ENCODE measurements at regions not wholly inside any gene's neighbourhood (a gene's known extent, or its start where the extent isn't known, plus 50 kb on each side); places are given as distances from the start of the nearest gene placed in this dataset.

DNA sequence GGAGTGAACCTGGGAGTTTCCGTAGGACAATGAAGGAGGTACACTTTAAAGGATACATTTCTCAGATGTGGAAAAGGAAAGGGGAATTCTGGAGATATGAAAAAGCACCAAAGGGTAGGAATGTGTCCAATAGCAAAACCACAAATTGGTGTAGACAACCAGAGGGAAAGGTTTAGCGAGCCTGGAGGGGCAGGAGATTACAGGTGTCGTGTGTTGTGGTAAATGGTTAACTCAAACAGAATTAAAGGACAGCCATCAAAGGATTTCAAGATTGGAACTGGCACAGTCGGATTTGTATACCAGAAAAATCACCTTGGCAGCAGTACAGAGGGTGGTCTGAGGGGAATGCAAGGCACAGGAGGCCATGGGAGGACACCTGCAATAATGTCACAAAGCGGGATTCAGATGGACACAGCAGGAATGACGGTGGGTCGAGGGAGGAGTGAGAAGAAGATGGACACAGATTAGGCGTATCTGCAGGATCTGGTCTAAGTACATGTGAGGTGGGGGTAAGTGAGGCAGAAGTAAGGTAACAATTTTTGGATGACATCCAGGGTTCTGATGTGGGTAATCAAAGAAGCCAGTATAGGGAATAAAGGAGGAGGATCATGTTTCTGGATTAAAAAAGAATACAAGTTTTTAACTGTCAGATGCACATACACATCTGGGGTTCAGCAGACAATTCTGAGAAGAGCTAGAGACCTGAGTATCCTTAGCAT is 361.6 kb downstream of the KLF12 start:
- no peak overlapping the region for H3K4me3 ChIP-seq (ENCODE audit: low read depth, low read length)
- TF ChIP-seq, protein P1, sequence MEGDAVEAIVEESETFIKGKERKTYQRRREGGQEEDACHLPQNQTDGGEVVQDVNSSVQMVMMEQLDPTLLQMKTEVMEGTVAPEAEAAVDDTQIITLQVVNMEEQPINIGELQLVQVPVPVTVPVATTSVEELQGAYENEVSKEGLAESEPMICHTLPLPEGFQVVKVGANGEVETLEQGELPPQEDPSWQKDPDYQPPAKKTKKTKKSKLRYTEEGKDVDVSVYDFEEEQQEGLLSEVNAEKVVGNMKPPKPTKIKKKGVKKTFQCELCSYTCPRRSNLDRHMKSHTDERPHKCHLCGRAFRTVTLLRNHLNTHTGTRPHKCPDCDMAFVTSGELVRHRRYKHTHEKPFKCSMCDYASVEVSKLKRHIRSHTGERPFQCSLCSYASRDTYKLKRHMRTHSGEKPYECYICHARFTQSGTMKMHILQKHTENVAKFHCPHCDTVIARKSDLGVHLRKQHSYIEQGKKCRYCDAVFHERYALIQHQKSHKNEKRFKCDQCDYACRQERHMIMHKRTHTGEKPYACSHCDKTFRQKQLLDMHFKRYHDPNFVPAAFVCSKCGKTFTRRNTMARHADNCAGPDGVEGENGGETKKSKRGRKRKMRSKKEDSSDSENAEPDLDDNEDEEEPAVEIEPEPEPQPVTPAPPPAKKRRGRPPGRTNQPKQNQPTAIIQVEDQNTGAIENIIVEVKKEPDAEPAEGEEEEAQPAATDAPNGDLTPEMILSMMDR (IDR thresholded peaks at IDR 0.05; ENCODE audit: insufficient read depth, low read length, missing control alignments), result no peak
- ChIA-PET CTCF (no interaction called here), POLR2A (no interaction called here)
- no peak for DNase-seq (ENCODE audit: low read depth, low spot score)

DNA sequence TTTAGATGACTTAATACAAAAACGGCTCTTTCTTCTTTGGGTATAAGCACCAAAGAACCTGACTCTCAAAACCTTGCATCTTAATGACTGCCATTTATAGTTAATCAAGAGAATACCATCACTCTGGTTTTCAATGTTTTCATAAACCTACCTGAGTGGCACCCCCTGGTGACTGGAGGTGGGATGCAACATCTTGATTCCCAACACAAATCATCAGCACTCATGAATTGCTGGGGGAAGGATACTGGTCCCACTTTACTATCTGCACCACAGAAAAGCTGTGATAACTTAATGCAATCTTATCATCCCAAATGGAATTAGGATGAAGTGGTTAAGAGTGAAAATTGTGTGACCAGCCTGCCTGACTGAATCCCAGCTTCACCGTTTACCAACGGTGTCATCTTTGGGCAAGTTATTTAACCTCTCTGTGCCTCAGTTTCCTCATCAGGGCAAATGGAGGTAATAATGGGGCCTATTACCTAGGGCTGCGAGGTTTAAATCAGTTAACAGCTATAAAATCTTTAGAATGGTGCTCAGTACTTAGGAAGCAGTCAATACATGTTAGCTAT is 366.4 kb downstream of the KLF12 start:
- no peak overlapping the region for H3K4me3 ChIP-seq (ENCODE audit: low read depth, low read length)
- ChIA-PET POLR2A (no interaction called here), CTCF (interaction anchor here (0.8 to 2.5 kb wide), 10 partner anchors 11 to 1452 kb away, joined by 3 to 8 read pairs (median 6); no protein-coding TSS in a partner anchor)
- TF ChIP-seq, protein P1 (IDR thresholded peaks at IDR 0.05; ENCODE audit: insufficient read depth, low read length, missing control alignments), result peak; percentile 28
- DNase-seq (ENCODE audit: low read depth, low spot score), result no peak

GRCh38 chr13:73767191-73767741 is 366.9 kb downstream of the KLF12 start:
- H3K4me3 ChIP-seq (ENCODE audit: low read depth, low read length), result no peak overlapping the region
- CTCF ChIA-PET, result interaction anchor here (0.8 to 2.5 kb wide), 11 partner anchors 11 to 1453 kb away, joined by 3 to 8 read pairs (median 5); no protein-coding TSS in a partner anchor

DNA sequence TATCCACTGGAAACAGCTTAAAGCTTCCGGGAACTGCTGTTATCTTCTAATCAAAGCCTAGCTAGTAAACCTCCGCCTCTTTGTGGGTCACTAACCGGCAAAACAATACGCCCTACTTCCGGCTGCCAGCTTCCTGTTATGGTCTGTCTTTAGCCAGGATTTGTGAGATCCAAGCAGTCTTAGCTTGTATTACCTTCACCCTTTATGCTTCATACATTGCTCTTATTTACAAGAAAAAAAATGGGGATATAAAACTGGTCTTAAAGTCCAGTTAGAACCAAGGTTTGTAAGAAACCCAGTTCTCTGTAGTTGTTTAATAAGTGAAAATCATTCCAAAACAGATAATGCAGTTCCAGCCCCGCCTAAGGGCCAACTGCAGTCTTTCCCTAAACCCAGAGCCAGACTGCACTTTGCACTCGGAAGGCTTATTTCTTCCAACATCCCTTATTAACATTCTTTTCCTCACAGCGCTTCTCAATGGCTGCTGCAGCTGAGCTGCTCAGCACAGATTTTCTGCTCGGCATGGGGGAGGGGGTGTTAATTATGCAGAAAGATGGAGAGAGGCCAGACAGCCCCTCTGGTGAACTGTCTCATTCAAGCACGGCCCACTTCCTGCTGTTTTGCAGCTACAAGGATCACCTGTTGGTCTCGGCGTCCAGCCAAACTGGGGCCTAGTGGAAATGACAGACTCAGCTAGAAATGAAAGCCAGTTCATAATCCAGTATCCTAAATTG is 368.4 kb downstream of the KLF12 start:
- no peak for DNase-seq (ENCODE audit: low read depth, low spot score)
- no peak overlapping the region for H3K4me3 ChIP-seq (ENCODE audit: low read depth, low read length)
- POLR2A ChIA-PET, result interaction anchor here (0.8 kb wide), 1 partner anchor 171 kb away, joined by 3 read pairs; no protein-coding TSS in a partner anchor
- TF ChIP-seq, protein P1 (IDR thresholded peaks at IDR 0.05; ENCODE audit: insufficient read depth, low read length, missing control alignments), result no peak
- CTCF ChIA-PET, result interaction anchor here (0.8 kb wide), 2 partner anchors 10 to 11 kb away, joined by 3 read pairs; no protein-coding TSS in a partner anchor

More at GRCh38 chr13:73767191-73767741, 366.9 kb downstream of the KLF12 start:
- no peak for DNase-seq (ENCODE audit: low read depth, low spot score)
- TF ChIP-seq, protein P1 (IDR thresholded peaks at IDR 0.05; ENCODE audit: insufficient read depth, low read length, missing control alignments), result no peak
- POLR2A ChIA-PET, result no interaction called here

DNA sequence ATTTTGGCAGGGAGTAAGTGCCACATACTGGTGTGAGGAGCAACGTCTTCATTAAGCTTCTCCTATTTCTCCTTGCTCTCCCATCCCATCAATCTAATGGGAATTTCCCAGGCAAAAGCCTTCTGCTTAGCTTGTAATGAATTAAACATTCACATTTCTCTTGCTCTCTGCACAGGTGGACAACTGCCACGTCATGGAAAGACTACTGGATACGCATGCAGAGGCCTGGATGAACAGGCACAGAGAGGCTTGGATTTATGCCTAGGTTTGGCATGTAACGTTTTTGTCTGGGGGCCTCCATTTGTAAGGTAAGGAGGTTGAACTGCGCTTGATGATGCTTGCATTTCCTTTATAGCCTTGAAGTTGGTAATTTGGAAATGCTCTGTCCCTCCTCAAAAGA is 374.8 kb downstream of the KLF12 start:
- TF ChIP-seq, protein P1 (IDR thresholded peaks at IDR 0.05; ENCODE audit: insufficient read depth, low read length, missing control alignments), result no peak
- DNase-seq (ENCODE audit: low read depth, low spot score), result no peak
- ChIA-PET CTCF (no interaction called here), POLR2A (no interaction called here)
- no peak overlapping the region for H3K4me3 ChIP-seq (ENCODE audit: low read depth, low read length)
